GM12891 (cell line): ENCODE measurements at regions not wholly inside any gene's neighbourhood (a gene's known extent, or its start where the extent isn't known, plus 50 kb on each side); places are given as distances from the start of the nearest gene placed in this dataset.

Experiments used
- POLR2A ChIP-seq: IDR thresholded peaks from 2 replicates; pipeline ENCODE4 v1.6.1; 2011; ENCODE audit warnings: low read depth, low read length, control low read depth
- POLR2AphosphoS5 ChIP-seq: IDR thresholded peaks from 2 replicates; pipeline ENCODE4 v1.6.1; 2011; ENCODE audit warnings: low read depth, low read length, control low read depth
- POU2F2 ChIP-seq: IDR thresholded peaks from 2 replicates; pipeline ENCODE4 v1.6.1; 2011; ENCODE audit warnings: low read depth, mild to moderate bottlenecking, control low read depth, low read length, moderate library complexity
- SPI1 ChIP-seq: IDR thresholded peaks from 2 replicates; pipeline ENCODE4 v1.6.1; 2011; ENCODE audit warnings: low read depth, low read length, control low read depth
- TAF1 ChIP-seq: IDR thresholded peaks from 2 replicates; pipeline ENCODE4 v1.6.1; 2011; ENCODE audit warnings: low read depth, low read length, control low read depth

DNA sequence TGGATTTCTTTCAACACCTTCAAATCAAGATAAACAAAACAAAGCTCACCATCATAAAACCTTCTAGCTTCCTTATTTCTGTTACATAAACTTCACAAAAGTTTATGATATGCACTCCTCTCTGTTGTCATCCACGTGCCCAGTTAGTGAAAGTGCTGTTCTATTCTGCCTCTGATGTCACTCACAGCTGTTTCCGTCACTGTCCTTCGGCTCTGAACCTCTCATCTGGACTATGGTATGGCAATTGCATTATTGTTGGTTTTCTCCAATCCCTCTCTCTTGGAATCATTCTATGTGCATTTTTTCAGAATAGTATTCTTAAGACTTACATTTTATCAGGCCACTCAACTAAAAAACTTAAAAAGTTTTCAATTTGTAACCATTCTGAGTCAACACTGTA, 264.2 kb upstream of the DAPK1 start:
- TF ChIP-seq POLR2A (no peak), POLR2AphosphoS5 (no peak), SPI1 (no peak), POU2F2 (no peak), TAF1 (no peak)
